HG03521 (cell line): ENCODE measurements at regions not wholly inside any gene's neighbourhood (a gene's known extent, or its start where the extent isn't known, plus 50 kb on each side); places are given as distances from the start of the nearest gene placed in this dataset.

Experiments
- ATAC-seq: cut with Tn5 transposase; IDR thresholded peaks from one replicate; pipeline ENCODE4 v1.9.1; 2021; ENCODE audit warnings: mild to moderate bottlenecking, moderate library complexity; ENCODE audit not compliant: unreplicated experiment

GRCh38 chr14:31943217-31943799, 133.8 kb upstream of the ARHGAP5 start:
- no peak for ATAC-seq

- ATAC-seq: no peak
Measured at GRCh38 chr14:31943861-31944255, 133.2 kb upstream of the ARHGAP5 start.

- ATAC-seq: no peak
Measured at GRCh38 chr14:31944256-31945073, 132.6 kb upstream of the ARHGAP5 start.

GRCh38 chr14:31945074-31945613, 132.0 kb upstream of the ARHGAP5 start:
- no peak for ATAC-seq

GRCh38 chr14:31945701-31946100, 131.4 kb upstream of the ARHGAP5 start:
- no peak for ATAC-seq

GRCh38 chr14:31947076-31947475, 130.0 kb upstream of the ARHGAP5 start:
- ATAC-seq: no peak

GRCh38 chr14:31947680-31948595, 129.2 kb upstream of the ARHGAP5 start:
- no peak for ATAC-seq

GRCh38 chr14:31949709-31950108, 127.4 kb upstream of the ARHGAP5 start:
- ATAC-seq: no peak

- no peak for ATAC-seq
Measured at GRCh38 chr14:31950331-31950730, 126.8 kb upstream of the ARHGAP5 start.

GRCh38 chr14:31950764-31951637, 126.1 kb upstream of the ARHGAP5 start:
- ATAC-seq: no peak

GRCh38 chr14:31951638-31951964, 125.5 kb upstream of the ARHGAP5 start:
- no peak for ATAC-seq

- ATAC-seq: no peak
Measured at GRCh38 chr14:31952573-31952972, 124.5 kb upstream of the ARHGAP5 start.

GRCh38 chr14:31953210-31953609, 123.9 kb upstream of the ARHGAP5 start:
- ATAC-seq: no peak

- no peak for ATAC-seq
Measured at GRCh38 chr14:31954991-31955390, 122.1 kb upstream of the ARHGAP5 start.

GRCh38 chr14:31955936-31956579, 121.0 kb upstream of the ARHGAP5 start:
- no peak for ATAC-seq

- no peak for ATAC-seq
Measured at GRCh38 chr14:31957565-31957964, 119.5 kb upstream of the ARHGAP5 start.

- ATAC-seq: no peak
Measured at GRCh38 chr14:31960039-31960438, 117.1 kb upstream of the ARHGAP5 start.

- ATAC-seq: no peak
Measured at GRCh38 chr14:31961896-31962295, 115.2 kb upstream of the ARHGAP5 start.

- no peak for ATAC-seq
Measured at GRCh38 chr14:31962920-31963319, 114.2 kb upstream of the ARHGAP5 start.

GRCh38 chr14:31963587-31963986, 113.5 kb upstream of the ARHGAP5 start:
- no peak for ATAC-seq
